ENCODE measurements at regions not wholly inside any gene's neighbourhood (a gene's known extent, or its start where the extent isn't known, plus 50 kb on each side); places are given as distances from the start of the nearest gene placed in this dataset.

- no peak for DNase-seq
These were observed 399.3 kb downstream of the AJAP1 start for GRCh38 chr1:5053744-5054143.

- DNase-seq, result no peak
These were observed 374.7 kb downstream of the AJAP1 start for GRCh38 chr1:5029136-5029535.

- DNase-seq, result no peak
These were observed 357.8 kb downstream of the AJAP1 start for GRCh38 chr1:5012249-5012648.

- no peak for DNase-seq
These were observed 356.2 kb downstream of the AJAP1 start for GRCh38 chr1:5010656-5011055.

GRCh38 chr1:5010236-5010635, 355.8 kb downstream of the AJAP1 start:
- DNase-seq, result no peak

GRCh38 chr1:5009376-5010065, 355.1 kb downstream of the AJAP1 start:
- no peak for DNase-seq

- no peak for DNase-seq
These were observed 350.8 kb downstream of the AJAP1 start for GRCh38 chr1:5005171-5005570.

GRCh38 chr1:5002676-5003075, 348.3 kb downstream of the AJAP1 start:
- no peak for DNase-seq

GRCh38 chr1:5001466-5001865, 347.1 kb downstream of the AJAP1 start:
- no peak for DNase-seq

GRCh38 chr1:4986306-4986705, 331.9 kb downstream of the AJAP1 start:
- DNase-seq, result no peak

GRCh38 chr1:4984841-4985240, 330.4 kb downstream of the AJAP1 start:
- no peak for DNase-seq

- no peak for DNase-seq
These were observed 325.8 kb downstream of the AJAP1 start for GRCh38 chr1:4980211-4980610.

- no peak for DNase-seq
These were observed 324.4 kb downstream of the AJAP1 start for GRCh38 chr1:4978660-4979390.

- DNase-seq, result no peak
These were observed 323.3 kb downstream of the AJAP1 start for GRCh38 chr1:4977701-4978100.

- DNase-seq, result no peak
These were observed 322.5 kb downstream of the AJAP1 start for GRCh38 chr1:4976859-4977440.

- DNase-seq, result no peak
These were observed 321.4 kb downstream of the AJAP1 start for GRCh38 chr1:4975856-4976255.

- DNase-seq, result no peak
These were observed 320.7 kb downstream of the AJAP1 start for GRCh38 chr1:4974981-4975685.

- no peak for DNase-seq
These were observed 318.9 kb downstream of the AJAP1 start for GRCh38 chr1:4973341-4973740.

GRCh38 chr1:4972761-4973320, 318.4 kb downstream of the AJAP1 start:
- DNase-seq, result no peak

- DNase-seq, result no peak
These were observed 317.3 kb downstream of the AJAP1 start for GRCh38 chr1:4971666-4972065.

- DNase-seq, result peak; percentile 35
These were observed 316.1 kb downstream of the AJAP1 start for GRCh38 chr1:4970532-4970931.

GRCh38 chr1:4969556-4970129, 315.2 kb downstream of the AJAP1 start:
- no peak for DNase-seq
